ENCODE measurements at regions not wholly inside any gene's neighbourhood (a gene's known extent, or its start where the extent isn't known, plus 50 kb on each side); places are given as distances from the start of the nearest gene placed in this dataset.

DNA sequence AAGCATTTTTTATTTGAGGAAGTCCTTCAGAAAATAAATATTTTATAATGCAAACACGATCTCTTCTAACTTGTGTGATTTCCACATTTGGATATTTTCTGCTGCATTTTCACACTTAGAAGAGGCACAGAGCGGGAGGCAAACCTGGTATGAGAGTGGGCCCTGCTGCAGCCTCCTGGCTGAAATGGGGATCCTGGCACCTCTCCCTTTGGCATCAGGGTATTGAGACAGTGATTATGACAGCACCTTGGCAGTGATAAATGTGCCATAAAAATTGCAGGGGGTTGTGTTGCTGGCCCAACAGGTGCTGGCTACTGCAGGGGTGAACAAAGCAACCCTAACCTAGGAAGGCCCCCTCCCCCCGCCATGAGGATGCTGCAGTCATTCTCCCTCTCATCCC is 128.6 kb downstream of the TSN start:
- Histone ChIP-seq H3K27me3 (ENCODE audit: insufficient read depth, poor library complexity, severe bottlenecking) (peaks cover 4% of the 10 kb centered on the region), H3K4me3 (replicated peaks; ENCODE audit: insufficient read depth, low read length) (no peak overlapping the region), H3K27ac (replicated peaks) (no peak overlapping the region)
- 0 out of 2 replicates have a peak, but pooled peaks have one; percentile 8 for TF ChIP-seq SPI1 (IDR thresholded peaks at IDR 0.05; ENCODE audit: borderline replicate concordance, low read depth)
- TF ChIP-seq POLR2AphosphoS5 (IDR thresholded peaks at IDR 0.05; ENCODE audit: low read depth) = no peak
- no peak for DNase-seq (ENCODE audit: low read depth in 1 of 2, low spot score in 1 of 2)

DNA sequence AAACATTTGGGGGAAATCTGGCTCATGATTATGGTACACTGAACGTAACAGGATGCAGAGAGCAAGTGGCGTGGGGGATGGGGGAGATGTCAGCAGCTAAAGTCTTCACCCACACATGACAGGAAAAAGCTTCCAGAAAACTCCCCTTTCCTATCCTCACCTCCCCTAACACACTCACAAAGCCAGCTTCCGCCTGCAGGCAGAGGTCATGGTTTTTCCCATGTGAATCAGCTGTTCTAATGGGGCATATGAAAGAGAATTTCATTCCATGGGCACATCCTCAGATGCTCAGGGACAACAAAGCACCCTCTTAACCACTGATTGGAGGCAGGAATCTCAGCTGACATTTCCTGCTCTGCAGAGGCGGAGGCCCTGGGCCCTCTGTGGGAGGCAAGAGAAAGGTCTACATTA is 129.1 kb downstream of the TSN start:
- Histone ChIP-seq H3K27ac (replicated peaks) (no peak overlapping the region), H3K4me3 (replicated peaks; ENCODE audit: insufficient read depth, low read length) (no peak overlapping the region), H3K27me3 (ENCODE audit: insufficient read depth, poor library complexity, severe bottlenecking) (peaks cover 4% of the 10 kb centered on the region)
- no peak for DNase-seq (ENCODE audit: low read depth in 1 of 2, low spot score in 1 of 2)
- TF ChIP-seq SPI1 (IDR thresholded peaks at IDR 0.05; ENCODE audit: borderline replicate concordance, low read depth) (no peak), POLR2AphosphoS5 (IDR thresholded peaks at IDR 0.05; ENCODE audit: low read depth) (no peak), GABPA (IDR thresholded peaks at IDR 0.05; ENCODE audit: low read depth) (no peak), CTCF (IDR thresholded peaks at IDR 0.05; ENCODE audit: insufficient read depth, low read length) (no peak)
- TF ChIP-seq, protein P1, sequence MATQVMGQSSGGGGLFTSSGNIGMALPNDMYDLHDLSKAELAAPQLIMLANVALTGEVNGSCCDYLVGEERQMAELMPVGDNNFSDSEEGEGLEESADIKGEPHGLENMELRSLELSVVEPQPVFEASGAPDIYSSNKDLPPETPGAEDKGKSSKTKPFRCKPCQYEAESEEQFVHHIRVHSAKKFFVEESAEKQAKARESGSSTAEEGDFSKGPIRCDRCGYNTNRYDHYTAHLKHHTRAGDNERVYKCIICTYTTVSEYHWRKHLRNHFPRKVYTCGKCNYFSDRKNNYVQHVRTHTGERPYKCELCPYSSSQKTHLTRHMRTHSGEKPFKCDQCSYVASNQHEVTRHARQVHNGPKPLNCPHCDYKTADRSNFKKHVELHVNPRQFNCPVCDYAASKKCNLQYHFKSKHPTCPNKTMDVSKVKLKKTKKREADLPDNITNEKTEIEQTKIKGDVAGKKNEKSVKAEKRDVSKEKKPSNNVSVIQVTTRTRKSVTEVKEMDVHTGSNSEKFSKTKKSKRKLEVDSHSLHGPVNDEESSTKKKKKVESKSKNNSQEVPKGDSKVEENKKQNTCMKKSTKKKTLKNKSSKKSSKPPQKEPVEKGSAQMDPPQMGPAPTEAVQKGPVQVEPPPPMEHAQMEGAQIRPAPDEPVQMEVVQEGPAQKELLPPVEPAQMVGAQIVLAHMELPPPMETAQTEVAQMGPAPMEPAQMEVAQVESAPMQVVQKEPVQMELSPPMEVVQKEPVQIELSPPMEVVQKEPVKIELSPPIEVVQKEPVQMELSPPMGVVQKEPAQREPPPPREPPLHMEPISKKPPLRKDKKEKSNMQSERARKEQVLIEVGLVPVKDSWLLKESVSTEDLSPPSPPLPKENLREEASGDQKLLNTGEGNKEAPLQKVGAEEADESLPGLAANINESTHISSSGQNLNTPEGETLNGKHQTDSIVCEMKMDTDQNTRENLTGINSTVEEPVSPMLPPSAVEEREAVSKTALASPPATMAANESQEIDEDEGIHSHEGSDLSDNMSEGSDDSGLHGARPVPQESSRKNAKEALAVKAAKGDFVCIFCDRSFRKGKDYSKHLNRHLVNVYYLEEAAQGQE (IDR thresholded peaks at IDR 0.05; ENCODE audit: insufficient replicate concordance, low read depth) = no peak

DNA sequence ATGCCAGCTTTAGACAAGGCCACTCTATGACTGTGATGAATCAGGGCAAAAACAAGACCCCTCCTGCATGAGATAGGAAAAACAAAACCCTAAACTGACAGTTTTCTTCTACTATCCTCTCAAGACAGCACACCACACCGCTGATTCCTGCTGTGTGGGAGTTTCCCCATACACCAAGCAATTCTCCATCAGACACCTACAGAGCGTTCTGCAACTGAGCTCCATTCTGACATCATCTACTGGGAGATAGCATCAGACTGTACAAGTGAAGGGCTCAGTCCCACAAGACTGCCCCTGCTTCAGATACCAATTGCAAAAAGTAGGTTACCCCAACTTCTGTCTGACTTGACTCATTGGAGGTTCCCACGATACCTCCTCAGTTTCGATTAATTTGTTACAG is 130.6 kb downstream of the TSN start:
- H3K27ac ChIP-seq (replicated peaks) = no peak overlapping the region

More for the DNA sequence above, 130.6 kb downstream of the TSN start:
- H3K4me3 ChIP-seq (replicated peaks; ENCODE audit: insufficient read depth, low read length) = no peak overlapping the region
- no peak for DNase-seq (ENCODE audit: low read depth in 1 of 2, low spot score in 1 of 2)
- TF ChIP-seq, protein P1 (IDR thresholded peaks at IDR 0.05; ENCODE audit: insufficient replicate concordance, low read depth) = no peak
- TF ChIP-seq GABPA (IDR thresholded peaks at IDR 0.05; ENCODE audit: low read depth) = no peak
- no peak for TF ChIP-seq SPI1 (IDR thresholded peaks at IDR 0.05; ENCODE audit: borderline replicate concordance, low read depth)
- TF ChIP-seq POLR2AphosphoS5 (IDR thresholded peaks at IDR 0.05; ENCODE audit: low read depth) = no peak
- TF ChIP-seq CTCF (IDR thresholded peaks at IDR 0.05; ENCODE audit: insufficient read depth, low read length) = no peak
- peaks cover 4% of the 10 kb centered on the region for H3K27me3 ChIP-seq (ENCODE audit: insufficient read depth, poor library complexity, severe bottlenecking)

All from HL-60 (cell line).